ENCODE measurements at regions not wholly inside any gene's neighbourhood (a gene's known extent, or its start where the extent isn't known, plus 50 kb on each side); places are given as distances from the start of the nearest gene placed in this dataset.

DNA sequence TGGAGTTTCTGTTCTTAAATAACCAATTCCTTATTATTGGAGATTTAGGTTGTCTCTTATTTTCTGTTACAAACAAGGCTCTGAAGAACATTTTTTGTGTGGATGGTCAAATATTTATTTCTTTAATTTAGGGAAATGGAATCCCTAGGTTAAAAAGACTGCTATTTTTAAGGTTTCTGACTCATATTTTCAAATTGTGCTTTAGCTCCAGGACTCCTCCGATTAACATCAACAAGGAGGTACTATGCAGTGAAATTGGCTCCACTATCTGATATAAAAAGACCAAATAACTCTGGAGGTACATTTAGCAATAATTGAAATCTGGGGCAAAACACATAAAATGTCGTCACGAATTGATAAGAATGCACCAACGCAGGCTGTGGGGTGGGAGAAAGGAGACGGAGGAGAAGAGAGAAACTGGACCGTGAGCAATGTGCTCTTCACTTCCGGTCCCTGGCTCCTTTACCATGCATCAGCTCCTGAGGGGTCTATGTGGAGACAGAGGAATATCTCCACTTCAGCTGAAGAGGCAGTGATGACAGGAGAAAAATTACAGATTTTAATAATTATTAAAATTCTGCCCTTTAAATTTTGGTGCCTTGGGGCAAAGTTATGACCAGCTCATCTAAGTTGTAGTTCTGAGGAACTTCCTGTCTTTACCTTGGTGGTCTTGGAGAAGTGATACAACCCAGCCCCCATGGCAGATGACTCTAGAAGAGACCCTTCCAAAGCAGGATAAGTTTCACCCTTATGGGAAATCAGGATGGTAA, 90.2 kb upstream of the BTG1 start:
- TF ChIP-seq CTCF (conservative IDR thresholded peaks at IDR 0.05; ENCODE audit: low read depth, low read length) (no peak), EZH2 (IDR thresholded peaks at IDR 0.05; ENCODE audit: borderline replicate concordance, low read depth, low read length, poor library complexity, severe bottlenecking) (no peak)

All from A673 (cell line).